NCI-H446 (cell line): ENCODE measurements at regions not wholly inside any gene's neighbourhood (a gene's known extent, or its start where the extent isn't known, plus 50 kb on each side); places are given as distances from the start of the nearest gene placed in this dataset.

ENCODE experiments used
- DNase-seq, 2 experiments: peaks; one replicate each; lab custom pipeline; 2025; lab: John Stamatoyannopoulos, UW

DNA sequence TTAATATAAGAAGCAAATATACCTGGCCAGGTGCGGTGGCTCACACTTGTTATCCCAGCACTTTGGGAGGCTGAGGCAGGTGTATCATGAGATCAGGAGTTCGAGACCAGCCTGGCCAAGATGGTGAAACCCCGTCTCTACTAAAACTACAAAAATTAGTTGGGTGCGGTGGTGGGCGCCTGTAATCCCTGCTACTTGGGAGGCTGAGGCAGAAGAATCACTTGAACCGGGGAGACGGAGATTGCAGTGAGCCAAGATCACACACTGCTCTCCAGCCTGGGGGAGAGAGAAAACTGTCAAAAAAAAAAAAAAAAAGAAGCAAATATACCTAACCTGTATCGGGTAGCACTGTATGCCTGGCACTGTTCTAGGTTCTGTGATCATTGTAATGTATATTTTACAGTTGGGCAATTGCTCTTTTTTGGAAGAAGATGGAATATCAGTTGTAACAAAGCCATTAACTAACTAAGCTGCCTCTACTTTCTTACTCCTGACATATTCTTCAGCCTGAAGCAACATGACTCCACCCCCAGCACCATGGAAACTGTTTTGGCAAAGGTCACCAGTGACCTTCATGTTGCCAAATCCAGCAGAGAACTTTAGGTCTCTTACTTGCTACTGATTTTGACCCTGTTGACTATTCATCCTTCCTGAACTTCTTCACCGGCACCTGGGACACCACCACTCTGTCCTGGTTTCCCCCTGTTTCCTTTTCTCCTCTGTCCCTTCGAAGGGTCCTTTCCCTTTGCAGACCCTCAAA lies 203.8 kb downstream of the RPLP1 start:
- no peak for DNase-seq

DNA sequence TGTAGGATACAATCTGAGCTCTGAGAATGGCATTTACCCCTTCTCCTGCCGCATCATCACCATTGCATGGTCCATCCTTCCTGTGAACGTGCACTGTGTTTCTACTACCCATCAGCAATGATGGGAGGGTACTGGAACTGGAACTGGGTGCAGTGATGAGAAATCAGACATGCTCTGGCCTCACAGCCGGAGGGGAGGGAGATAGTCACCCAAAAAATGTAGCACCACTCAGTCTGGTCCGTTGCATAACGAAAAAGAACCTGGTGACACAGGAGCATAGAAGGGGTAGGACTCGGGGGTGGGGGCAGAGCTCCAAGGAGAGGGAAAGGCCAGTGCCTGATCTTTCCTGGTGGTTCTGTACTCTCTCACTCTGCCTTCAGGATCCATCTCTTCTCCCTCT lies 205.0 kb downstream of the RPLP1 start:
- no peak for DNase-seq

DNA sequence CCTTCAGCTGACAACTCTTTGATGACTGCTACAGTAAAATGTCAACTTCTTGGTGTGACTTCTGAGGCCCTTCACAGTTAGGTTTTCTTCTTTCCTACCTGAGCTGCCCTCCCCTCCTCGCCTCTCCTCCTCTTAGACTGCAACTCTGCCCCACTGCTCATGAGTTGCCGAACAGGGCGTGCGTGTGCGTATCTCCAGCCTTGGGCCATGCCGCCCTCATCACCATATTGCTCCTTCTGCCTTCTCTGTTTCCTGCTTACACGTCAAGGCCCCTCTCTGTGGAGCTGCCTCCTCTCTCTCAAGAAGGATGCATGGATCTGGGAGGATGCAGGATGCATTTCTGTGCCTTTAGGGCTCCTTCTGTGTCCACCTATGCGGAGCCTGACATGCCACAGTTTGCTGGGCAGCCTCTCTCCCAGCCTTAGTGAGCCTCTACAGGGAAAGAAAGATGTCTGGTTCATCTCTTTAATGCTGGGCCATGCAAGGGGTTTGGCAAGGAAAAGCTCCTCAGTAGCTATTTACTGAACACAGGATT lies 205.9 kb downstream of the RPLP1 start:
- DNase-seq, result no peak

DNA sequence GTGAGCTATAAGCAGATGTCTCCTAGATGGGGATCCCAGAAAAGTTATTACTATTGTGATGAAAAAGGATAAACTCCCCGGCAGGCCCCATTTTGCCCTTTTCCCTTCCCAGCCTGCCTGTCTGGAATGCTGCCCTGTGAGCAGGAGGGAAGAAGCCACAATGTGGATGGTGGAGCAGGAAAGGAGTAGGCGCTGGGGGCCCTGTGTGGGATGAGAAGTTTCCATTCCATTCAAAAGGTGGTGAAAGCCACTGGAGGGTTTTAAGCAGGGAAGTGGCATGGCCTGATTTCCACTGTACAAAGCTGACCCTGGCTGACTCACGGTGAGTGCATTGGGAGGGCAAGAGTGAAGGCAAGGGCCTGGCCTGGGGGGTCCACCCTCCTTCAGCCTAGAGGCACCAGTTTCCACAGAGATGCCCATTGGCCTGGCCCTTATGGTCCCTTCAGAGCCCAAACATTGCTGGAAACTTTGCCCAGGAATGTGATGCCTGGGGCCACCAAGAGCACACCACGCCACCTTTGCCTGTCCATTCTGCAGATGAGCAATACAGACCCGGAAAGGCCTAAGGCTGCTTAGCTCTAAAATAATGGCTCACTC lies 206.9 kb downstream of the RPLP1 start:
- no peak for DNase-seq

DNA sequence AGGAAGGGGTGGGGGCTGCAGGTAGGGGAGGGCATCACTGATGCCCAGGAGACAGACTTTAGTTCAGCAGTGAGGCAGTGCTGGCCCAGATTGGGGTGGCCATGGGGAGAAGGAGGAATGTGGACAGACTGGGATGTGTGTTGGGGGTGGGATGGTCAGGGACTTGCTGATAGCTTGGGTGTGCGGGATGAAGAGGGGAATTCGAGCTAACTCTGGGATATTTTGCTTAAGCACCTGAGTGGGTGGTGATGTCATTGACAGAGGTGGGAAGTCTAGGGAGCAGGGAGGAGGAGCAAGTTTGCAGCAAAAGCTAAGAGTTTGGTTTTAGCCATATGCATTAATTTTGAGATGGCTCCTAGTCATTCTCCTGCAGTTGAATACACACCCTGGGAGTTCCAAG lies 207.5 kb downstream of the RPLP1 start:
- DNase-seq, result no peak

DNA sequence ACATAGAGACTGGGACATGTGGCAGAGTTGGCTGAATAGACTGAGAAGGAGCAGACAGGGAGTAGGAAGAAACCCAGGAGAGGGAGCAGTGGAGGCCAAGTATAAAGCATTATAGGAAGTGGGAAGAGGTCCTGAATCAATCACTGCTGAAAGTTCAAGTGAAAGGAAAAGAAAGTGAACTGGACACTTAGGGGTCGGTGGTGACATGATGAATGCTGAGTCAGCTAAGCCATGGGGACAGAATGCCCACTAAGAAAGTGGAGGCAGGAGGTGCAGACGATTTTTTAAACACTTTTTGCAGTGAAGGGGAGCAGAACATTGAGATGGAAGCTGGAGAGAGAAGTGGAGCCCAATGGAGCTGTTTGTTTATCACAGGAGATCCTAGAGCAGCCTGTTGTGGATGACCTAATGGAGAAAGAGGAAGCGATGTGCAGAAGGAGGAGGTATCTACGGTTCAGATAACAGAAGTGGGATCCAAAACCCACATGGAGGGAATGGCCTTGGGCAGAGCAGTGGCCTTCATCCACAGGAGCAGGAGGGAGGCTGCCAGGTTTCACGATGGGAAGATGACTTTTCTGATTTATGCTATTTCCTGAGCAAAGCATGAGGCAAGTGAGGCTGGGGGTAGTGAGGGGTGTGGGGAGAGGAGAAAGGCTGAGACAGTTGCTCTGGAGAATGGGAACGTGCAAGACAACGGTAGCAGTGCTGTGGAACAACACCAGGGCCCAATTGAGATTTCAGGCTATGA lies 208.2 kb downstream of the RPLP1 start:
- DNase-seq, result no peak

DNA sequence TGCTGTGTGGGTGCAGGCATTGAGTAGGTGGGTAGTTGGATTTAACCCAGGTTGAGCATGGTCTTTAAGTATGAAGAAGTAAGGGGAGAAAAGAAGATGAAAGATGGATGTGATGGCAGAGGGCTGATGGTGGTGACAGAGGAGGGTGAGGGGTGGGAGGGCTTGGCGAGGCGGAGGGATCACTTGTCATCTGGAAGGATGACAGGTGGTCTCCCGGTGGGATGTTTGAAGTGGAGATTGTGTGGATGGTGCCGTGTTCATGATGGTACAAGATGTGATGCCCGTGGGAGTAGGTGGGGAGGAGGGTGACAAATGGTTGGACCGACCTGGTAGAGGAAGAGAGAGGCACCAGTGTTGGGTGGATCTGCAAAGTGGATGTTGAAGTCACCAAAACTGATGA lies 208.8 kb downstream of the RPLP1 start:
- no peak for DNase-seq

DNA sequence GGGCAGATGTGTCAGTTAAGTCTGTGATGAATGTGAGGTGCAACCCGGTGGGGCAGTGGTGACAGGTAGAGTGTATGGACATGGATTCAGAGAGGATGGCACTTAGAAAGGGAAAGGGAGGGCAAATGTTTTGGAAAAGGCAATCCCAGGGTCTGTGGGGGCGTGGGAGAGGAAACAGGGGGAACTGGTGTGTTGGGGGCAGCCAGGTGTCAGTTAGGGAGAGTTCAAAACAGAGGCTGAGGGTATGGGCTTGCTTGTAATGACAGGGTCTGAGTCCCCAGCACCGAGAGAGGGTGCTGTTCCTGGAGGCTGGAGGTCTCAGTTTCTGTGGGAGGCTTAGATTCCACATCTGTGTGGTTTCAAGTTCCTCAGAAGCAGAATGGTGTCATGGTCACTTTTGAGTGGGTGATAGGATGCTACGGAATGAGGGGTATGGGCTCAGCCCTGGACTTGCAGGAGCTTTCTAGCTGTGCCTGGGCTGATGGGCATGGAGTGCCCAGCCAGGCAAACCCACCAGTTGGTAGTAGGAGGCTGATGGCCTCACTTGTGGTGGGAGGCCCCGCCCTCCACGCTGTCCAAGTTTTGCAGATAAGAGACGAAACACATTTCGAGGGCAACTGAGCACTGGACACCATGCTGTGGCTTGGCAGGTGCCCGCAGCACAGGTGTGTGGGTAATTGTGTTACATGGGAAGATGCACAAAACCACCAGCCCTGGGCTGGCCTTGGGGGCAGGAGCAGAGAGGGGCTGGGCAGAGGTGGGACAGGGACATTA lies 209.4 kb downstream of the RPLP1 start:
- no peak for DNase-seq

DNA sequence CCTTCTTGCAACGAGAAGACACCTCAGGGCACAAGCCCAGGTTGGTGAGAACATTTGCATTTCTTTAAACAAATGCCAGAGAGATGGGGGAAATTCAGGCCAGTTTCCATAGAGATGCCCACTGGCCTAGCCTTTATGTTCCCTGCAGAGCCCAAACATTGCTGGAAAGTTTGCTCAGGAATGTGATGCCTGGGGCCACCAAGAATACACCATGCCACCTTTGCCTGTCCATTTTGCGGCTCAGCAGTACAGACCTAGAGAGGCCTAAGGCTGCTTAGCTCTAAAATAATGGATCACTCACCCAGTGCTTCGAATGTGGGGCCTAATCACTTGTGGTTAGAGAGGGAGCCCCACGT lies 210.0 kb downstream of the RPLP1 start:
- DNase-seq, result no peak

DNA sequence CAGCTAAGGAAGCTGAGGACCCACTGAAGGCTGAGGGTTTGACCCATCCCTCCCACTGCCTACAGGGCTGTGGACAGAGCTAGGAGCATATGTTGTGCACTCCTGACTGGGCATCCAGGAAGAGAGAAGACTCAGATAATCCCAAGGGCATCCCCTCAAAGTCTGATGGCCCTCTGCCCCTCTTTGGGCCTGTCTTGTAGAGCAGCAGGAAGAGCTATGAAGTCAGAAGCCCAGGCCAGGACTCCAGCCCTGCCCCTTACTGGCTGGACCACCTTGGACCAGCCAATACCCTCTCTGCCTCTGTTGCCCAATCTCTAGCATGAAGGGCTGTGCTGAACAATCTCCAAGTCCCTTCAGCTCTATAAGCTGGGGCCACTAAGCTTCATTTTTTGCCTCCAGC lies 210.8 kb downstream of the RPLP1 start:
- no peak for DNase-seq

DNA sequence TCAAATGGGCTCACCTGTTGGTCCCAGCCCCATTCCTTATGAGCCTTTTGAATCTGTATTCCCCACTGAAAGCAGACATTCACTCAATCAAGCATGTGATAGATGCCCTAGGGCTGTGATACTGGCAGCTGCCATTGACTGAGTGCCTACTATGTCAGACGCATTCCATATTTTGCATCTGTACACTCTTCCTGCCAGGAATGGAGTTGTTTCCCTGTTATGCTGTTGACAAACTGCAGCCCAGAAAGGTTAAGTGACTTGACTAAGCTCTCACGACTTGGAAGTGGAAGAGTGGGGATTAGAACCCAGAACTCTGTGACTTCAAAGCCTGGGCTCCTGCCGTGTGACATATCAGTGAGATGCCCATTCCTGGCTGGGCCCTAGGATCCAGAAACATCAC lies 211.4 kb downstream of the RPLP1 start:
- no peak for DNase-seq

DNA sequence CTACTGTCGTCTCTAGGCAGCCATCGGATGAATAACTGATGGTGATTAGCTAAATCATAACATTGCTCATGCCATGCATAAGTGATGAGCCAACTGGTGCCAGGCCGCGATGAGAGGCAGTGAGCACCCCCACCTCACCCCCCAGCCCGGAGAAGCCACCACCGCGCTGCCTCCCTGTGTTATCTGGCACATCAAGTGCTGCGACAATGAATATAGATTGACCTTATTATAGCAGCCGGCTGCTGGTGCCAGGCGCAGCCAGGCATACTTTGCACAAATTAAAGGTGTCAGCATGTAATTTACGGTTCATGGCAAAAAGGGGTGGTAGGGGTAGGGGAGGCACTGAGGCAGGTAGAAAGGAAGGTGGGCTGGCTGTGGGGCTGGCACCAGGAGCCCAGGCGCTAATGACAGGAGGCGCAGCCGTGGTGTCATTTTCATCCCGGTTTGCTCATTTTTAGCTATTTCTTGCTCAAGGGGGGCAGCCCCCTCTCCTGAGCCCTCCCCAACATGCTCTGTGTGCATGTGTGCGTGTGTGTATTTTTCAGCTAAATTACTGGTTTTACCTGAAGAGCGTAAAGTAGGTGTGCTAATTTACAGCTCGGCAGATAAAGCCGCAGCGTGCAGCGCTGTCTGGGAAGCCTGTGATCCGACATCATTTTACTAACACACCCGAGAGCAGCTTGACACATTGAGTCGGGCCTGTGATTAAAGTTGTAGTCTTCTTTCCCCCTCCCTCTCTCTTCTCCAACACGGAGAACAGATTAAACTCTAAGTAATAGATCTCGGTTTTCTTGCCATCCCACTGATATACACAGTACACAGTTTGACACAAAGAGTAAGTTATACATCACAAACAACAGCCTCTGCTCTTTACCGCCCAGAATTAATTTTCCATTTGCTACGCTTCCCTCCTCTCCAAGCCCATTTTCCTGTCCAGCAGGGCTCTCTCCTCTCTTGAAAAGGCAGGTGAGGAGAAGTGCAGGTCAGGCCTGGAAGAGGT lies 212.3 kb downstream of the RPLP1 start:
- no peak for DNase-seq

DNA sequence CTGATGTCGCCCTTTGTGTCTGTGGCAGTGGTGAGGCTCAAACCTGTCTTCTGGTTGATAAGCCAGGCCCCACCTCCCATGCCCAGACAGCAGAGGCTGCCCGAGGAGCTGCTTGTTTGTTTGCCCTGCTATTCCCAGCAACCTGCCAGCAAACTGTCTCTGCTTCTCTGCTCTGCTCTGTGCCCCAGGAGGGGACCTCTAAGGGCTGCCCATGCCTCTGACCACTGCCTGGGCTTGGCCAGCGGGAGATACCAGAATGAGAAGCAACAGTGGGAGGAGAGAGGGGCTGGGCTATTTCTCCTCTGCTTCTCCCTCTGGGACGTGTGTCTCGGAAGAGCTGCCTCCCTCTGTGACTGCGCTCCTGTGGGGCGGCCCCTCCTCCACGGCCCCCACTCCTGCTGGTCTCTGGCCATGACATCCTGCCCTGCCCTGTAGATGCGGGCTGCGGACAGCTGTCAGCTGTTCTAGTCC lies 213.1 kb downstream of the RPLP1 start:
- no peak for DNase-seq

DNA sequence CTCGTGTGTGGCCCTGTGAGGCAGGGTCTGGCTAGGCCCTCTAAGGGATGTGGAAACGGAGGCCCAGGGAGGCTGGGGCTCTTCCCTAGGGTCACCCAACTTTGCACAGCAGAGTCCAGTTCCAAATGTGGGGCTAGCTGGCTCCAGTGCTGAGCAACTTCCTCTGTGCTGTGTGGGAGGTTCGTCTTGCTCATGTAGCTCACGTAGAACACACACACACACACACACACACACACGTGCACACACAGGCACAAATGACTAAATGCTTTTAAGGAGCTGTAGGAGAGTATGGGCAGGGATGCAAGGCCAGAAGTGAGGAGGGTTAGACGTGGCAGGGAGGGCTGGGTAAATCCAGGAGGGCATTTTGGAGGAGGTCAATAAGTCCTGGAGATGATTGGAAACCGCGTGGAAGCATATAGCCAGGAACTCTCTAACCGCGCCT lies 213.8 kb downstream of the RPLP1 start:
- no peak for DNase-seq

DNA sequence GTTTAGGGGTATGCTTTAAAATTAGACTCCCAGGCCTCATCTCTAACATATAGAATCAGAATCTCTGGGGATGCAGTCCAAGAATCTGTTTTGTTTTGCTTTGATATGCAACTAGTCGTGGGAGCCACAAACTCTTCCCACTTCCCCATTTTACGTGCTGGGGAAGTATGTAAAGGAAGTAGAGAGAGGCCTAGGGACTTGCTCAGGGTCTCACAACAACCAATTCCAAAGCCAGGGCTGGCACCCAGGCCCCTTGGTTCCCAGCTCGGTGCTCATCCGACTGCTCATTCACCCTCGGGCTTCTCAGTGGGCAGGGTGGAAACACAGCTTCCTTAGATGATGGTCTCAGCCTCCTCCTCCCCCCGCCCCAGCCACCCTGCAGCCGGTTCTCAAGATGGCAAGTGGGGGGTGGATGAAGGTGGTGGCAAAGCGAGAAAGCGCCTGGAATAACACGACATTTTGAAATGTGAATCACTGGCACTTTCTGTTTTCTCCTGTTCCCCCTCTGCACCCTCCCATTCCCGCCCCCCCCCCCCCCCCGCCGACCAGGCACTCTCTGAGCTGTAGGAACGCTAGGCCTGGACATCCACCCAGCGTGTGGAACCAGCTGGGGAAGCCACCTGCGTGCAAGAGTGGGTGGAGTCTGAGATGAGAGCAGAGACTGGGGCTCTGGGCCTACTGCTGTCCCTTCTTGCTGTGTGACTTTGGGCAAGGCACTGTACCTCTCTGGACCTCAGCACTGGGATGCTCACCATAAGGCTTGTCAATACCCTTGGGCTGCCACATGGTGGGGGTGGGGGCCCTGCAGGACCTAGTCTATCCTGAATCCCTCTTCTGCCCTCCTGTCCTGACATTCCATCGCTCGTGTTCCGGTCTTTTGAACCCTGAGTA lies 214.5 kb downstream of the RPLP1 start:
- no peak for DNase-seq

DNA sequence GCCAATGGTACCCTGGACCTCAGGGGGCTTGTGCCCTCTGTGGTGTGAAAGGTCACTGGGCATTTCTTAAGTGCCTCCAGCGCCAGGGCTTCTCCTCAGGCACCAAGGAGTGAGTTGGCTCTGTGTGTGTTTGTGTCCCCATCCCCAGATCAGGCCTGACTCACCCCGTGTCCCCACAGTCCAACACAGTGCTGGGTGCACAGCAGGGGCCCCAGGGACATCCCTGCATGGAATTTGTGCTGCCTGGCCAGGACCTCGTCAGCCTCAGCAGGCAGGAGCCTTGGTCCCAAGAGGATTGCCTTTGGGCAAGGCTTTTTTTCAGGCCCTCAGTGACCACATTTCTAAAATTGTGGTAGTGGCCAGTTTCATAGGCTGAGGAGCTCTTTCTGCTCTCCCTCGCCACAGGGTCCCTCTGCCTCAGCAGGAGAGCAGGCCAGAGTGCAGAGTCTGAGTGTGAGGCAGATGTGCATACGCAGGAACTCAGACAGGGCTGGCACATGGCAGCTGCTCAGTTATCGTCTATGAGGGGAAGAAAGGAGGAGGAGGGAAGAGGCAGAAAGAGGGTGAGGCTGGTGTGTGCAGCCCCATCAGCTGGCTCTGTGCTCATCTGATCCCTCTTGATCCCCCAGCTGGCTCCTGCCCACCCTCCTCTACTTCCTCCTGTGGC lies 215.6 kb downstream of the RPLP1 start:
- DNase-seq, result no peak

DNA sequence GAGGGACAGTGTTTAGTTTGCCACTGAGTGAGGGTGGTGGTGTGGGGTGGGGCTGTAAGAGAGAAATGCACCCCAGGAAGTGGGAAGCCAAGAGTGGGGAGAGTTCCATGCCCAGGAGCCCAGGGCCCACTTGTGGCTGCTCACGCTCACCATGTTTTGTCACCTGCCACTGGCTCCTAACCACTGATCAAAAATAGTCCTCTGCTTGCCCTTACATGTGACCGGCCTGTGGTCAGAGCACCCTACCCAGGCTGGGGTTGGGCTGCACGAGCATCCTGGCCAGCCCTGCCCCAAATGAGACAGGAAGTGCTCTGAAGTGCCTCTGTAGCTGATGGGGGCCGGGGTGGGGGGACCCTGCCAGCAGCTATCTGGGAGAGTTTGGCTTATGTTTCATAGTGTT lies 216.3 kb downstream of the RPLP1 start:
- no peak for DNase-seq

DNA sequence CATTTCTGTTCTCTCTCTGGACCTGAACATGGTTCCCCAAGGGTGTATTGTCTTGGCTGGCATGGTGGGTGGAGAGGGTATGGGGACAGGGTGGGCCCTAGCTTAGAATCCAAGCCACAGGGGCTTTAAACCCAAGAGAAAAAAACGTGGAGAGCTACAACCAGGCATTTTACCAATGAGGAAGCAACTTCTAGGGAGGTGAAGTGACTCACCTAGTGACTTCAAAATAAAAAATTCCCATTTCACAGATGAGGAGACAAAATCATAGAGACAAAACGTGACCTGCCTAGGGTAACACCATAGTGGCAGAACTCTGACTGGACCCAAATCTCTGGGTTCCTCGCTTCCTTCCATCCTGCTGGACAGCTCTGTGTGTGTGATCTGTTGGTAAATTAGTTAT lies 216.8 kb downstream of the RPLP1 start:
- no peak for DNase-seq

DNA sequence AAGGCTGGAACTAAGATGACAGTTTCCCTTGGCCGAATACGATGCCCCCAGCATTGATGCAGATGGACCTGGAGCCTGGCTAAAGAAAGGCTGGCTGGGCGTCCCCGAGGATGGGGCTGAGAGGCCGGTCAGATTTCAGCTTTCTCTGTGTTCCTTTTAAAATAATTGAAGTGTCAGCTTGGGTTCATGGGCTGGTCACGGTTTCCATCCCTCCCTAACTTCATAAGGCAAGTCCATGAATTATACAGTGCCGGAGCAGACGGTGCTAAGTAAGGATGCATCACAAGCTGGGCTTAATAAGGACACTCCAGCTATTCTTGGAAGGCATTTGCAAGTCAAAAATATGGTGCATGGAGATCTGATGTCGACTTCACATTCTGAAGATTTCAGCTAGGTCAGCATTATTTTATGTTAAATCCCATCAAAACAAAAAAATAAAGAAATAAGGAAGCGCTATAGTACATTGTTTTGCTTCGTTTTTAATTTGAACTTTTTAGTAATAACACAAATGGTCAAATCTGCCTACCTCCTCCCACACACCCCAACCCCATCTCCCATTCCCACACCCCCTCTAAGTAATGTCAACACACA lies 220.8 kb downstream of the RPLP1 start:
- DNase-seq, result no peak
